Caco-2 (cell line): ENCODE measurements at regions not wholly inside any gene's neighbourhood (a gene's known extent, or its start where the extent isn't known, plus 50 kb on each side); places are given as distances from the start of the nearest gene placed in this dataset.

Experiments used
- BruUV-seq: library from RNA; stranded (reverse); fragments of 400-500 nt; replicated peaks from 2 replicates; lab custom pipeline; 2021; lab: Mats Ljungman, UMichigan
- CTCF ChIA-PET: fragments of 300-600 bp; sonication (Branson Sonifier 250); formaldehyde crosslinking; loops from one replicate; lab custom pipeline; 2022; ENCODE audit warnings: antibody characterized with exemption; lab: Charles Lee
- POLR2A ChIA-PET: fragments of 300-600 bp; sonication (Branson Sonifier 250); formaldehyde crosslinking; loops from one replicate; lab custom pipeline; 2022; ENCODE audit warnings: antibody characterized with exemption; lab: Charles Lee
- DNase-seq, 2 experiments: peaks; one replicate each; pipeline versions ENCODE4 v3.0.0 to v3.0.0-alpha.2; 2020 to 2022
- H3K27me3 ChIP-seq: replicated peaks from 2 replicates; pipeline ENCODE4 v1.6.0; 2011; ENCODE audit warnings: low read length; ENCODE audit not compliant: control insufficient read depth, insufficient read depth
- H3K36me3 ChIP-seq: 2 replicates; pipeline ENCODE4 v1.5.1; 2011; ENCODE audit warnings: low read length; ENCODE audit not compliant: control insufficient read depth, insufficient read depth
- H3K4me1 ChIP-seq: fragments of 250-450 bp; sonication (Bioruptor Pico); 2 replicates; pipeline ENCODE4 v1.5.1; 2020; ENCODE audit warnings: mild to moderate bottlenecking
- H3K4me3 ChIP-seq: 2 replicates; pipeline ENCODE4 v1.5.1; 2011; ENCODE audit warnings: low read depth, mild to moderate bottlenecking, control low read depth, low read length
- H3K9me3 ChIP-seq: fragments of 250-450 bp; sonication (Bioruptor Pico); 2 replicates; pipeline ENCODE4 v1.5.1; 2020; ENCODE audit warnings: mild to moderate bottlenecking, moderate library complexity
- H3K27ac Mint-ChIP-seq: one replicate; pipeline ENCODE4 v1.8.0; 2022; ENCODE audit warnings: mixed read lengths; ENCODE audit not compliant: unreplicated experiment
- H3K27me3 Mint-ChIP-seq: one replicate; pipeline ENCODE4 v1.8.0; 2022; ENCODE audit warnings: mixed read lengths; ENCODE audit not compliant: insufficient read depth, unreplicated experiment
- H3K36me3 Mint-ChIP-seq: one replicate; pipeline ENCODE4 v1.8.0; 2022; ENCODE audit warnings: mild to moderate bottlenecking, mixed read lengths; ENCODE audit not compliant: insufficient read depth, unreplicated experiment
- H3K4me1 Mint-ChIP-seq: one replicate; pipeline ENCODE4 v1.8.0; 2022; ENCODE audit warnings: low read depth, mixed read lengths; ENCODE audit not compliant: unreplicated experiment
- H3K4me3 Mint-ChIP-seq: one replicate; pipeline ENCODE4 v1.8.0; 2022; ENCODE audit warnings: mild to moderate bottlenecking, moderate library complexity, mixed read lengths; ENCODE audit not compliant: unreplicated experiment
- H3K9me3 Mint-ChIP-seq: one replicate; pipeline ENCODE4 v1.8.0; 2022; ENCODE audit warnings: mixed read lengths; ENCODE audit not compliant: unreplicated experiment
- intact Hi-C: fragments of 100-400 bp; cut with micrococcal nuclease; formaldehyde crosslinking; loops from one replicate; pipeline ENCODE4 v1.10.0; 2022; ENCODE audit not compliant: unreplicated experiment
- TF ChIP-seq, protein P1 (sequence below), 2 experiments: fragments of 200-600 bp in 1 of 2; IDR thresholded peaks; 1 replicate in 1 of 2; 2 replicates in 1 of 2; pipeline versions ENCODE4 v1.5.1 to v1.8.0; 2011 to 2022; ENCODE audit warnings: antibody characterized with exemption in 1 of 2, control low read depth in 1 of 2, inconsistent platforms in 1 of 2, low read depth in 1 of 2, low read length in 1 of 2, mild to moderate bottlenecking in 1 of 2, moderate library complexity in 1 of 2; ENCODE audit not compliant: insufficient read depth in 1 of 2, severe bottlenecking in 1 of 2, unreplicated experiment in 1 of 2

DNA sequence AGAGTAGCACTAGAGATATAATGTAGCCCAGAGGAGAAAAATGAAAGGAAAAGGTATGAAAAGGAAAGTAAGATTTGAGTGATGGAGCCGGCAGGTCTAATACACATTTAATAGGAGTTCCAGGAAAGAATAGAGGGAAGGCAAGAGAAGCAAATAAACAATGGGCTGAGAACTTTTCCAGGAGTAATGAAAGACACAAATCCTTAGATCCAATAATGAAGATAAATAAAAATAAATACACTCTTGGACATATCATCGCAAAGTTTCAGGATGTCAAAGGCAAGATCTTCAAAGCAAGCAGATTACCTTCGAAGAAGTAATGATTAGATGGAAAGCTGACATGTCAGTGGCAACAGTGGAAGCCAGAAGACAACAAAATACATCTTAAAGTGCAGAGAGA lies 102.0 kb upstream of the YWHAQ start:
- H3K27ac Mint-ChIP-seq = no peak overlapping the region
- ChIA-PET CTCF (no interaction called here), POLR2A (no interaction called here)
- no TSS peak for BruUV-seq
- intact Hi-C loops = no loop called here
- H3K4me3 Mint-ChIP-seq = no peak overlapping the region
- peaks cover 1% of the 10 kb centered on the region for H3K9me3 ChIP-seq
- no peaks in the 10 kb centered on the region for H3K36me3 Mint-ChIP-seq
- no peaks in the 10 kb centered on the region for H3K27me3 Mint-ChIP-seq
- peaks cover 37% of the 10 kb centered on the region for H3K9me3 Mint-ChIP-seq
- TF ChIP-seq, protein P1, sequence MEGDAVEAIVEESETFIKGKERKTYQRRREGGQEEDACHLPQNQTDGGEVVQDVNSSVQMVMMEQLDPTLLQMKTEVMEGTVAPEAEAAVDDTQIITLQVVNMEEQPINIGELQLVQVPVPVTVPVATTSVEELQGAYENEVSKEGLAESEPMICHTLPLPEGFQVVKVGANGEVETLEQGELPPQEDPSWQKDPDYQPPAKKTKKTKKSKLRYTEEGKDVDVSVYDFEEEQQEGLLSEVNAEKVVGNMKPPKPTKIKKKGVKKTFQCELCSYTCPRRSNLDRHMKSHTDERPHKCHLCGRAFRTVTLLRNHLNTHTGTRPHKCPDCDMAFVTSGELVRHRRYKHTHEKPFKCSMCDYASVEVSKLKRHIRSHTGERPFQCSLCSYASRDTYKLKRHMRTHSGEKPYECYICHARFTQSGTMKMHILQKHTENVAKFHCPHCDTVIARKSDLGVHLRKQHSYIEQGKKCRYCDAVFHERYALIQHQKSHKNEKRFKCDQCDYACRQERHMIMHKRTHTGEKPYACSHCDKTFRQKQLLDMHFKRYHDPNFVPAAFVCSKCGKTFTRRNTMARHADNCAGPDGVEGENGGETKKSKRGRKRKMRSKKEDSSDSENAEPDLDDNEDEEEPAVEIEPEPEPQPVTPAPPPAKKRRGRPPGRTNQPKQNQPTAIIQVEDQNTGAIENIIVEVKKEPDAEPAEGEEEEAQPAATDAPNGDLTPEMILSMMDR (IDR thresholded peaks at IDR 0.05; ENCODE audit: insufficient read depth in 1 of 2, low read depth in 1 of 2, low read length in 1 of 2, severe bottlenecking in 1 of 2, unreplicated experiment in 1 of 2) = no peak
- no peak for DNase-seq
- H3K27me3 ChIP-seq = no peaks in the 10 kb centered on the region
- no peak overlapping the region for H3K4me3 ChIP-seq
- H3K4me1 ChIP-seq = no peaks in the 10 kb centered on the region
- H3K4me1 Mint-ChIP-seq = no peaks in the 10 kb centered on the region
- H3K36me3 ChIP-seq = no peaks in the 10 kb centered on the region

DNA sequence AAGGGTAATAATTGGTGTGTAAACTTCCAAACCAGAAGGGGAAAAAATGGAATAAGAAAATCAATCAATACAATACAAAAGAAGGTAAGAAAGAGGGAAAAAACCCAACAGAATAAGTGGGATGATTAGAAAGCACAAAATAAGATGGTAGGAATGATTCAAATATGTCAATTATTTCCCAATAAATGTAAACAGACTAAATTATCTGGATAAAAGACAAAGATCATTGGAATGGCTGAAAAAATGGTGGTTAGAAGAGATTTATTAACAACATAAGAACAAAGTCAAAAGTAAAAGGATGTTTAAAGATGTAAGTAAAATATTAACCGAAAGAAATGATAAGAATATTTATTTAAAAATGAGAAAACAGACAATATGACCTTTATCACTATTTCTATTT lies 103.5 kb upstream of the YWHAQ start:
- no peak overlapping the region for H3K27ac Mint-ChIP-seq
- H3K4me3 ChIP-seq = no peak overlapping the region
- no peaks in the 10 kb centered on the region for H3K36me3 ChIP-seq
- peaks cover 37% of the 10 kb centered on the region for H3K9me3 Mint-ChIP-seq
- intact Hi-C loops = no loop called here
- H3K4me3 Mint-ChIP-seq = no peak overlapping the region
- TF ChIP-seq, protein P1 (IDR thresholded peaks at IDR 0.05; ENCODE audit: insufficient read depth in 1 of 2, low read depth in 1 of 2, low read length in 1 of 2, severe bottlenecking in 1 of 2, unreplicated experiment in 1 of 2) = no peak
- no peaks in the 10 kb centered on the region for H3K4me1 ChIP-seq
- H3K36me3 Mint-ChIP-seq = peaks cover 6% of the 10 kb centered on the region
- BruUV-seq = no TSS peak
- ChIA-PET CTCF (no interaction called here), POLR2A (no interaction called here)
- DNase-seq = no peak
- no peaks in the 10 kb centered on the region for H3K4me1 Mint-ChIP-seq
- H3K9me3 ChIP-seq = peaks cover 6% of the 10 kb centered on the region
- H3K27me3 Mint-ChIP-seq = no peaks in the 10 kb centered on the region
- H3K27me3 ChIP-seq = no peaks in the 10 kb centered on the region

DNA sequence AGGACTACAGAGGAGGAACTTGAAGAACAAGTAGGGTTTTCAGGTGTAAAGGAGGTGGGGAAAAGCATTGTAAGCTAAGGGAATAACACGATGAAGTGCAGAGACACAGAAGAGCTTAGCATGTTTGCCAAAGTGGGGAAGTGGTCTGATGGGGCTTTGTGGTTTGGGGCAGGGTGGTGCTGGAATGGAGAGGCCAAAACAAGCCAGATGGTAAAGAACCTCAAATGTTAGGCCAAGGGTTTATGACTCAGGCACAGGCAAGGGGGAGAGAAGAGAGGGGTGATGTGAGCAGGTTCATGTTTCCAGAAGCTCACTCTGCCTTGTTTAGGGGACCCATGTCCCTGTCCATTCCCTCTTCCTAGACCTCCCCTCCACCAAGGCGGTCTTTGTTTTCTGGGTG lies 104.5 kb upstream of the YWHAQ start:
- no peaks in the 10 kb centered on the region for H3K4me1 Mint-ChIP-seq
- H3K9me3 Mint-ChIP-seq = peaks cover 37% of the 10 kb centered on the region
- intact Hi-C loops = no loop called here
- no peaks in the 10 kb centered on the region for H3K36me3 ChIP-seq
- no peaks in the 10 kb centered on the region for H3K4me1 ChIP-seq
- H3K27ac Mint-ChIP-seq = no peak overlapping the region
- POLR2A ChIA-PET = no interaction called here
- H3K4me3 ChIP-seq = no peak overlapping the region
- no TSS peak for BruUV-seq
- no peaks in the 10 kb centered on the region for H3K27me3 ChIP-seq
- peaks cover 6% of the 10 kb centered on the region for H3K9me3 ChIP-seq
- H3K36me3 Mint-ChIP-seq = peaks cover 6% of the 10 kb centered on the region
- CTCF ChIA-PET = no interaction called here
- DNase-seq = no peak
- TF ChIP-seq, protein P1 (IDR thresholded peaks at IDR 0.05; ENCODE audit: insufficient read depth in 1 of 2, low read depth in 1 of 2, low read length in 1 of 2, severe bottlenecking in 1 of 2, unreplicated experiment in 1 of 2) = no peak
- H3K27me3 Mint-ChIP-seq = no peaks in the 10 kb centered on the region
- no peak overlapping the region for H3K4me3 Mint-ChIP-seq
